K562 (cell line): ENCODE measurements at regions not wholly inside any gene's neighbourhood (a gene's known extent, or its start where the extent isn't known, plus 50 kb on each side); places are given as distances from the start of the nearest gene placed in this dataset.

Experiments
- DIDO1 ChIP-seq: fragments of 450-650 bp; IDR thresholded peaks from 2 replicates; pipeline ENCODE4 v1.6.1; 2016; ENCODE audit warnings: low read depth, missing biosample characterization, missing genetic modification characterization
- FOXA3 ChIP-seq, 2 experiments: fragments of 450-650 bp in 1 of 2; sonication (generic) in 1 of 2; formaldehyde crosslinking; IDR thresholded peaks in 1 of 2; conservative IDR thresholded peaks in 1 of 2; 2 replicates each; pipeline versions ENCODE4 v1.4.0 to v1.8.0; 2020 to 2022; ENCODE audit warnings: mild to moderate bottlenecking in 2 of 2, missing genetic modification reagents in 1 of 2
- FOXP1 ChIP-seq: sonication (generic); formaldehyde crosslinking; IDR thresholded peaks from 2 replicates; pipeline ENCODE4 v1.8.0; 2022; ENCODE audit warnings: mild to moderate bottlenecking, missing genetic modification reagents
- IFI16 ChIP-seq: fragments of 250-450 bp; sonication (Bioruptor Pico); IDR thresholded peaks from 2 replicates; pipeline ENCODE4 v2.1.2; 2022; ENCODE audit warnings: mild to moderate bottlenecking, inconsistent platforms
- MYBL2 ChIP-seq, 2 experiments: fragments of 450-650 bp in 1 of 2; sonication (generic) in 1 of 2; formaldehyde crosslinking in 1 of 2; IDR thresholded peaks; 2 replicates each; pipeline versions ENCODE4 v1.6.1 to v1.8.1; 2017 to 2022; ENCODE audit warnings: borderline replicate concordance in 1 of 2, inconsistent platforms in 1 of 2, low read depth in 1 of 2, mild to moderate bottlenecking in 1 of 2, missing genetic modification reagents in 1 of 2, moderate library complexity in 1 of 2
- NFE2 ChIP-seq: IDR thresholded peaks from 2 replicates; pipeline ENCODE4 v1.6.1; 2014; ENCODE audit warnings: antibody characterized with exemption, low read depth
- SAP30 ChIP-seq: fragments of 200-600 bp; sonication (generic); IDR thresholded peaks from 2 replicates; pipeline ENCODE4 v1.6.1; 2012; ENCODE audit warnings: borderline replicate concordance, low read depth, mild to moderate bottlenecking, moderate library complexity, low read length, control low read depth, inconsistent platforms; ENCODE audit not compliant: insufficient read depth, poor library complexity, severe bottlenecking
- YY1 ChIP-seq, 3 experiments: IDR thresholded peaks; 2 replicates each; pipeline ENCODE4 v1.6.1; 2011; ENCODE audit warnings: low read length in 2 of 3, mild to moderate bottlenecking in 2 of 3, moderate library complexity in 2 of 3, borderline replicate concordance in 1 of 3, control low read depth in 1 of 3, low read depth in 1 of 3; ENCODE audit not compliant: insufficient read depth in 3 of 3, insufficient replicate concordance in 2 of 3, control insufficient read depth in 1 of 3, insufficient read length in 1 of 3; ENCODE audit errors: extremely low read depth in 1 of 3
- ZKSCAN1 ChIP-seq: fragments of 150-350 bp; IDR thresholded peaks from 2 replicates; pipeline ENCODE4 v1.6.1; 2016; ENCODE audit warnings: low read depth, low read length
- ZNF121 ChIP-seq: sonication (generic); formaldehyde crosslinking; conservative IDR thresholded peaks from 2 replicates; pipeline ENCODE4 v1.8.0; 2022; ENCODE audit warnings: missing genetic modification reagents
- ZNF174 ChIP-seq: fragments of 250-450 bp; sonication (Bioruptor Pico); IDR thresholded peaks from 2 replicates; pipeline ENCODE4 v1.4.0; 2020; ENCODE audit warnings: mild to moderate bottlenecking
- ZNF639 ChIP-seq, 2 experiments: fragments of 200-800 bp in 1 of 2; sonication (Bioruptor generic) in 1 of 2; sonication (generic) in 1 of 2; formaldehyde crosslinking in 1 of 2; IDR thresholded peaks in 1 of 2; conservative IDR thresholded peaks in 1 of 2; 2 replicates each; pipeline versions ENCODE4 v1.5.0 to v1.6.1; 2016 to 2020; ENCODE audit warnings: missing compliant biosample characterization in 1 of 2, missing genetic modification characterization in 1 of 2, missing genetic modification reagents in 1 of 2

GRCh38 chr3:68483601-68484000 is 448.7 kb downstream of the TAFA4 start (continued):
- no peak for TF ChIP-seq YY1 (IDR thresholded peaks at IDR 0.05; ENCODE audit: borderline replicate concordance in 1 of 3, control insufficient read depth in 1 of 3, extremely low read depth in 1 of 3, insufficient read depth in 3 of 3, insufficient read length in 1 of 3, insufficient replicate concordance in 2 of 3, low read depth in 1 of 3, low read length in 2 of 3)
- TF ChIP-seq ZNF121, result no peak
- no peak for TF ChIP-seq FOXA3 (CRISPR knock-in tag; conservative IDR thresholded peaks at IDR 0.05 in 1 of 2, IDR thresholded peaks at IDR 0.05 in 1 of 2)
- no peak for TF ChIP-seq ZNF639 (CRISPR knock-in tag; conservative IDR thresholded peaks at IDR 0.05 in 1 of 2, IDR thresholded peaks at IDR 0.05 in 1 of 2)
- no peak for TF ChIP-seq ZKSCAN1
- TF ChIP-seq DIDO1 (tag), result no peak
- no peak for TF ChIP-seq MYBL2 (IDR thresholded peaks at IDR 0.05; ENCODE audit: low read depth)
- no peak for TF ChIP-seq MYBL2 (CRISPR knock-in tag; IDR thresholded peaks at IDR 0.05; ENCODE audit: borderline replicate concordance)
- no peak for TF ChIP-seq NFE2
- TF ChIP-seq ZNF174, result no peak
- no peak for TF ChIP-seq IFI16
- TF ChIP-seq SAP30, result no peak
- TF ChIP-seq FOXP1 (CRISPR knock-in tag), result no peak
- TF ChIP-seq, all 486 proteins: peak for 0
